Keratinocyte (primary cell): ENCODE measurements at regions not wholly inside any gene's neighbourhood (a gene's known extent, or its start where the extent isn't known, plus 50 kb on each side); places are given as distances from the start of the nearest gene placed in this dataset.

Source experiments
- DNase-seq: peaks from one replicate; pipeline ENCODE4 v3.0.0-alpha.2; 2011; ENCODE audit warnings: low read depth, missing footprints, low spot score
- FAIRE-seq: peaks from 2 replicates; lab custom pipeline; 2011; peaks lifted over from hg19 to GRCh38; lab: Jason Lieb, UNC
- H2AFZ ChIP-seq: 2 replicates; pipeline ENCODE4 v1.6.0; 2012; ENCODE audit warnings: low read length, control low read depth, inconsistent platforms; ENCODE audit not compliant: control insufficient read depth
- H3K27ac ChIP-seq: 2 replicates; pipeline ENCODE4 v1.5.1; 2011; ENCODE audit warnings: low read length; ENCODE audit not compliant: control insufficient read depth, insufficient read depth
- H3K27me3 ChIP-seq: 3 replicates; pipeline ENCODE4 v1.6.0; 2011; ENCODE audit warnings: low read length; ENCODE audit not compliant: control insufficient read depth, insufficient read depth; ENCODE audit errors: extremely low read depth
- H3K36me3 ChIP-seq, 2 experiments: 2 replicates in 1 of 2; 3 replicates in 1 of 2; pipeline ENCODE4 v1.5.1; 2011; ENCODE audit warnings: low read length in 2 of 2, mild to moderate bottlenecking in 1 of 2; ENCODE audit not compliant: control insufficient read depth in 2 of 2, insufficient read depth in 2 of 2; ENCODE audit errors: extremely low read depth in 1 of 2
- H3K4me1 ChIP-seq: 3 replicates; pipeline ENCODE4 v1.5.1; 2011; ENCODE audit warnings: low read length; ENCODE audit not compliant: control insufficient read depth, insufficient read depth; ENCODE audit errors: extremely low read depth
- H3K4me2 ChIP-seq: 3 replicates; pipeline ENCODE4 v1.6.0; 2011; ENCODE audit warnings: low read depth, low read length; ENCODE audit not compliant: control insufficient read depth, insufficient read depth; ENCODE audit errors: extremely low read depth
- H3K4me3 ChIP-seq, 3 experiments: fragments of 200-600 bp in 1 of 3; sonication (generic) in 1 of 3; 2 replicates in 2 of 3; 3 replicates in 1 of 3; pipeline ENCODE4 v1.5.1; 2011 to 2016; ENCODE audit warnings: low read length in 3 of 3, mild to moderate bottlenecking in 3 of 3, control low read depth in 2 of 3, inconsistent platforms in 1 of 3, low read depth in 1 of 3, mixed read lengths in 1 of 3, mixed run types in 1 of 3, moderate library complexity in 1 of 3; ENCODE audit not compliant: control insufficient read depth in 2 of 3, insufficient read depth in 2 of 3; ENCODE audit errors: extremely low read depth in 1 of 3
- H3K79me2 ChIP-seq: 2 replicates; pipeline ENCODE4 v1.6.0; 2012; ENCODE audit warnings: low read length; ENCODE audit not compliant: control insufficient read depth, insufficient read depth
- H3K9ac ChIP-seq: 3 replicates; pipeline ENCODE4 v1.6.0; 2011; ENCODE audit warnings: low read length; ENCODE audit not compliant: control insufficient read depth, insufficient read depth; ENCODE audit errors: extremely low read depth
- H3K9me1 ChIP-seq: 3 replicates; pipeline ENCODE4 v1.6.0; 2011; ENCODE audit warnings: low read length; ENCODE audit not compliant: control insufficient read depth, insufficient read depth; ENCODE audit errors: extremely low read depth
- H3K9me3 ChIP-seq: 2 replicates; pipeline ENCODE4 v1.5.1; 2012; ENCODE audit warnings: low read depth, low read length; ENCODE audit not compliant: control insufficient read depth
- H4K20me1 ChIP-seq: 3 replicates; pipeline ENCODE4 v1.6.0; 2011; ENCODE audit warnings: low read length; ENCODE audit not compliant: control insufficient read depth, insufficient read depth; ENCODE audit errors: extremely low read depth
- EZH2 ChIP-seq: IDR thresholded peaks from one replicate; pipeline ENCODE4 v1.6.1; 2012; ENCODE audit warnings: inconsistent platforms, mild to moderate bottlenecking, low read length, moderate library complexity
- dilution Hi-C: fragments of 300-500 bp; cut with MboI; formaldehyde crosslinking; loops from one replicate; pipeline ENCODE4 v1.7.0; 2020; ENCODE audit warnings: low sequenced_read_pairs; ENCODE audit not compliant: extremely low pct_ligation_motif_present
- TF ChIP-seq, protein P1 (sequence below), 3 experiments: IDR thresholded peaks in 1 of 3; conservative IDR thresholded peaks in 1 of 3; optimal IDR thresholded peaks in 1 of 3; 2 replicates in 2 of 3; 3 replicates in 1 of 3; pipeline versions ENCODE3 to v1.5.1; 2011; ENCODE audit warnings: low read length in 3 of 3, mild to moderate bottlenecking in 3 of 3, moderate library complexity in 2 of 3, control low read depth in 1 of 3, inconsistent platforms in 1 of 3; ENCODE audit not compliant: insufficient read depth in 2 of 3; ENCODE audit errors: extremely low read depth in 1 of 3

DNA sequence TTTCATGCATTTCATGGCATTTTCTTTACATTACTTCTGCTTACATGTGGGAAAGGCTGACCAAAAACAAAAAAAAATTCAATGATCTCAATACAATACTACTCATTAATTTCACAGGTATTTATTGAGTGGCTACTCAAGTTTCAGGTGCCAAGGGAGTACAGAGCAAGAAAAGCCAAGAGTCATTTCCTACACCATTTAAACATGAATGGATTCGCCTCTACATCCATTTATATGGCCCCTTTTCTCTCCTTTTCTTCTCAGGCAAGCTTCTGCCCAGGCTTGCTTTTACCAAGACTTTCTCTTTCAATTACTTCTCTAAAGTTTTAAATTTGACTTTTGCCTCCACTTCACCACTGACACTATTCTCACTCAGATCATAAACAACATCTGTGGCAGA lies 1603.1 kb upstream of the CELF4 start:
- DNase-seq (no peak), FAIRE-seq (no peak)
- Histone ChIP-seq H3K36me3 (no peaks in the 10 kb centered on the region), H3K4me1 (peaks cover 5% of the 10 kb centered on the region), H2AFZ (no peak overlapping the region), H3K27me3 (no peaks in the 10 kb centered on the region), H3K9ac (no peak overlapping the region), H3K79me2 (no peaks in the 10 kb centered on the region), H3K4me3 (no peak overlapping the region), H3K4me2 (no peak overlapping the region), H3K9me3 (no peaks in the 10 kb centered on the region), H3K27ac (no peak overlapping the region), H4K20me1 (no peaks in the 10 kb centered on the region), H3K9me1 (no peaks in the 10 kb centered on the region)
- TF ChIP-seq, protein P1, sequence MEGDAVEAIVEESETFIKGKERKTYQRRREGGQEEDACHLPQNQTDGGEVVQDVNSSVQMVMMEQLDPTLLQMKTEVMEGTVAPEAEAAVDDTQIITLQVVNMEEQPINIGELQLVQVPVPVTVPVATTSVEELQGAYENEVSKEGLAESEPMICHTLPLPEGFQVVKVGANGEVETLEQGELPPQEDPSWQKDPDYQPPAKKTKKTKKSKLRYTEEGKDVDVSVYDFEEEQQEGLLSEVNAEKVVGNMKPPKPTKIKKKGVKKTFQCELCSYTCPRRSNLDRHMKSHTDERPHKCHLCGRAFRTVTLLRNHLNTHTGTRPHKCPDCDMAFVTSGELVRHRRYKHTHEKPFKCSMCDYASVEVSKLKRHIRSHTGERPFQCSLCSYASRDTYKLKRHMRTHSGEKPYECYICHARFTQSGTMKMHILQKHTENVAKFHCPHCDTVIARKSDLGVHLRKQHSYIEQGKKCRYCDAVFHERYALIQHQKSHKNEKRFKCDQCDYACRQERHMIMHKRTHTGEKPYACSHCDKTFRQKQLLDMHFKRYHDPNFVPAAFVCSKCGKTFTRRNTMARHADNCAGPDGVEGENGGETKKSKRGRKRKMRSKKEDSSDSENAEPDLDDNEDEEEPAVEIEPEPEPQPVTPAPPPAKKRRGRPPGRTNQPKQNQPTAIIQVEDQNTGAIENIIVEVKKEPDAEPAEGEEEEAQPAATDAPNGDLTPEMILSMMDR (optimal IDR thresholded peaks at IDR 0.05 in 1 of 3, IDR thresholded peaks at IDR 0.05 in 1 of 3, conservative IDR thresholded peaks at IDR 0.05 in 1 of 3; ENCODE audit: extremely low read depth in 1 of 3, insufficient read depth in 2 of 3, low read length in 3 of 3), result no peak
- TF ChIP-seq EZH2, result no peak
- dilution Hi-C loops, result no loop called here

DNA sequence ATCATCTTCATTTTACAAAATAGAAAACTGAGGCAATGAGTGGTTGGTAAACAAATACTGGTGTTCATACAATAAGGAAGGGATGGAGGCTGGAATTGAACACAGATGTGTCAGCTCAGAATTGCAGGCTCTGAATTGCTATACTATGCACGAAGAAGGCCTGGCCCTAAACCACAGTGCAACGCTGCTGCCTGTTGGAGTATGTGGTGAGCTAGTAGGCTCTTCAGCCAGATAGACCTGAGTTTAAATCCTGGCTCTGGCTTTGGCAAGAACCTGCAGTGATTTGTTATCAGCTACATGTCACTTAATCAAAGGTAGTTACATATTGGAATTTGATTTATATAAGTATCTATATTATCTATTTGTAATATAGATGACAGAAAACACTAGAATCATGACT lies 1602.4 kb upstream of the CELF4 start:
- Histone ChIP-seq H3K4me2 (no peak overlapping the region), H3K9me1 (no peaks in the 10 kb centered on the region), H3K79me2 (no peaks in the 10 kb centered on the region), H3K9me3 (no peaks in the 10 kb centered on the region), H3K27ac (no peak overlapping the region), H3K36me3 (no peaks in the 10 kb centered on the region), H2AFZ (no peak overlapping the region), H4K20me1 (no peaks in the 10 kb centered on the region), H3K9ac (no peak overlapping the region), H3K4me1 (peaks cover 2% of the 10 kb centered on the region), H3K27me3 (no peaks in the 10 kb centered on the region), H3K4me3 (no peak overlapping the region)
- FAIRE-seq (no peak), DNase-seq (no peak)
- dilution Hi-C loops, result no loop called here
- TF ChIP-seq, protein P1 (optimal IDR thresholded peaks at IDR 0.05 in 1 of 3, IDR thresholded peaks at IDR 0.05 in 1 of 3, conservative IDR thresholded peaks at IDR 0.05 in 1 of 3; ENCODE audit: extremely low read depth in 1 of 3, insufficient read depth in 2 of 3, low read length in 3 of 3), result peak in 1 of 3 experiments; percentile 32
- no peak for TF ChIP-seq EZH2
